Mesenchymal stem cell (in vitro differentiated cells and primary cell): ENCODE measurements at regions not wholly inside any gene's neighbourhood (a gene's known extent, or its start where the extent isn't known, plus 50 kb on each side); places are given as distances from the start of the nearest gene placed in this dataset.

Source experiments
- DNase-seq: peaks from one replicate; pipeline ENCODE4 v3.0.0-alpha.2; 2013
- H2AFZ ChIP-seq: one replicate; pipeline ENCODE4 v1.6.1; 2013; ENCODE audit warnings: low read depth, mild to moderate bottlenecking, control low read depth, inconsistent platforms, low read length, moderate library complexity
- H2AK5ac ChIP-seq: 2 replicates; pipeline ENCODE4 v1.6.1; 2013; ENCODE audit warnings: low read length, moderate library complexity, mild to moderate bottlenecking, inconsistent platforms; ENCODE audit not compliant: severe bottlenecking
- H2BK120ac ChIP-seq: one replicate; pipeline ENCODE4 v1.6.1; 2013; ENCODE audit warnings: low read depth, mild to moderate bottlenecking, inconsistent platforms, low read length, moderate library complexity
- H2BK12ac ChIP-seq, 2 experiments: one replicate each; pipeline ENCODE4 v1.6.1; 2013; ENCODE audit warnings: inconsistent platforms in 2 of 2, low read length in 2 of 2, mild to moderate bottlenecking in 2 of 2, moderate library complexity in 2 of 2, control low read depth in 1 of 2
- H2BK15ac ChIP-seq: one replicate; pipeline ENCODE4 v1.6.1; 2013; ENCODE audit warnings: mild to moderate bottlenecking, low read depth, inconsistent platforms; ENCODE audit not compliant: poor library complexity, severe bottlenecking
- H2BK5ac ChIP-seq: 2 replicates; pipeline ENCODE4 v1.6.1; 2013; ENCODE audit warnings: low read depth, mild to moderate bottlenecking, low read length, control low read depth, inconsistent platforms; ENCODE audit not compliant: poor library complexity, severe bottlenecking
- H3K14ac ChIP-seq, 2 experiments: one replicate each; pipeline ENCODE4 v1.6.1; 2013; ENCODE audit warnings: inconsistent platforms in 2 of 2, low read length in 2 of 2, control low read depth in 1 of 2, mild to moderate bottlenecking in 1 of 2, moderate library complexity in 1 of 2
- H3K18ac ChIP-seq, 2 experiments: one replicate each; pipeline ENCODE4 v1.6.1; 2013; ENCODE audit warnings: inconsistent platforms in 2 of 2, low read length in 2 of 2, control low read depth in 1 of 2, low read depth in 1 of 2, mild to moderate bottlenecking in 1 of 2
- H3K23ac ChIP-seq, 2 experiments: one replicate each; pipeline ENCODE4 v1.6.1; 2013; ENCODE audit warnings: inconsistent platforms in 2 of 2, low read length in 2 of 2, mild to moderate bottlenecking in 2 of 2, moderate library complexity in 2 of 2, control low read depth in 1 of 2
- H3K27ac ChIP-seq: 2 replicates; pipeline ENCODE4 v1.5.1; 2013; ENCODE audit warnings: mild to moderate bottlenecking, moderate library complexity, low read length, control low read depth, inconsistent platforms; ENCODE audit not compliant: poor library complexity, severe bottlenecking
- H3K27me3 ChIP-seq, 2 experiments: 2 replicates each; pipeline versions ENCODE4 v1.6.1 to v1.7.0; 2013; ENCODE audit warnings: low read length in 2 of 2, mild to moderate bottlenecking in 2 of 2, moderate library complexity in 2 of 2, control low read depth in 1 of 2, inconsistent platforms in 1 of 2; ENCODE audit not compliant: control insufficient read depth in 1 of 2, insufficient read depth in 1 of 2
- H3K36me3 ChIP-seq, 2 experiments: 2 replicates each; pipeline versions ENCODE4 v1.6.1 to v1.7.0; 2013; ENCODE audit warnings: low read length in 2 of 2, control low read depth in 1 of 2, inconsistent platforms in 1 of 2, low read depth in 1 of 2, mild to moderate bottlenecking in 1 of 2; ENCODE audit not compliant: insufficient read depth in 2 of 2, control insufficient read depth in 1 of 2
- H3K4ac ChIP-seq, 2 experiments: one replicate each; pipeline ENCODE4 v1.6.1; 2013; ENCODE audit warnings: inconsistent platforms in 2 of 2, low read length in 2 of 2, mild to moderate bottlenecking in 2 of 2, moderate library complexity in 2 of 2, control low read depth in 1 of 2, low read depth in 1 of 2
- H3K4me1 ChIP-seq: 2 replicates; pipeline ENCODE4 v1.6.1; 2013; ENCODE audit warnings: low read depth, low read length, control low read depth; ENCODE audit not compliant: control insufficient read depth, insufficient read depth
- H3K4me2 ChIP-seq: 2 replicates; pipeline ENCODE4 v1.6.1; 2013; ENCODE audit warnings: low read length, mild to moderate bottlenecking, inconsistent platforms; ENCODE audit not compliant: poor library complexity, severe bottlenecking
- H3K4me3 ChIP-seq, 2 experiments: 2 replicates each; pipeline versions ENCODE4 v1.5.1 to v1.7.0; 2013; ENCODE audit warnings: low read length in 2 of 2, mild to moderate bottlenecking in 2 of 2, control low read depth in 1 of 2, low read depth in 1 of 2; ENCODE audit not compliant: insufficient read depth in 1 of 2
- H3K79me1 ChIP-seq: replicated peaks from 2 replicates; pipeline ENCODE4 v1.6.1; 2013; ENCODE audit warnings: mild to moderate bottlenecking, control low read depth, low read length, inconsistent platforms; ENCODE audit not compliant: poor library complexity, severe bottlenecking
- H3K9ac ChIP-seq: 2 replicates; pipeline ENCODE4 v1.7.0; 2013; ENCODE audit warnings: mild to moderate bottlenecking, low read length, moderate library complexity
- H3K9me3 ChIP-seq: 2 replicates; pipeline ENCODE4 v1.7.0; 2013; ENCODE audit warnings: mild to moderate bottlenecking, low read length; ENCODE audit not compliant: control insufficient read depth
- H4K8ac ChIP-seq: one replicate; pipeline ENCODE4 v1.6.1; 2013; ENCODE audit warnings: inconsistent platforms, mild to moderate bottlenecking, low read length, moderate library complexity
- H4K91ac ChIP-seq: one replicate; pipeline ENCODE4 v1.6.1; 2013; ENCODE audit warnings: mild to moderate bottlenecking, low read length, inconsistent platforms
- WGBS: methylation state at CpG from one replicate; pipeline ENCODE4 v1.1.7; 2013; ENCODE audit warnings: mixed read lengths; 5-methylcytosine and 5-hydroxymethylcytosine counted together

DNA sequence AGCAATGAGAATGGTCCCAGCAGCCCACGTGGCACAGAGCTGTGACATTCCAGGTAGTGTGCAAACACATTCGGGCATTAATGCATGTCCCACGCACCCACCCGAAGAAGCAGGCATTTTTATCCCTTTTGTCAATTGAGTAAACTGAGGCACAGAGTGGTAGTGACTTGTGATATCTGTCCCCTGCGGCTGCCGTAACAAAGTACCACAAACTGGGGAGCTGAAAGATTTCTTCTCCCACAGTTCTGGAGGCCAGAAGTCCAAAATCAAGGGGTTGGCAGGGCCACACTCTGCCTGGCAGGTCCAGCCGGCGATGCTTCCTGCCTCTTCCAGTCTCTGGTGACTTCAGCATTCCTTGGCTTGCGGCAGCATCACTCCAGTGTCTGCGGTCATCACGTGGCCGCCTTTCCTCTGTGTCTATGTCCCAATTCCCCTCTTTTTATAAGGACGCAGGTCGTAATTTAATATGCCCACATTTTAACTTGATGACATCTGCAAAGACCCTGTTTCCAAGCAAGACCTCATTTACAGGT is 221.9 kb upstream of the GSE1 start:
- H2BK5ac ChIP-seq: no peak overlapping the region
- peak overlapping the region in 1 of 2 experiments; percentile 23 for H3K4me3 ChIP-seq
- 93% methylated on average over 12 of the region's 14 CpGs for WGBS
- peak overlapping the region; percentile 8 for H2BK15ac ChIP-seq
- H2BK12ac ChIP-seq: peak overlapping the region; percentile 92 to 96
- peak overlapping the region; percentile 87 to 93 for H3K18ac ChIP-seq
- peaks cover 38% of the 10 kb centered on the region for H3K4me1 ChIP-seq
- H3K4ac ChIP-seq: peak overlapping the region; percentile 64 to 81
- peak overlapping the region; percentile 91 for H4K8ac ChIP-seq
- H2BK120ac ChIP-seq: peak overlapping the region; percentile 36
- no peak overlapping the region for H3K23ac ChIP-seq
- no peaks in the 10 kb centered on the region for H3K27me3 ChIP-seq
- H3K9ac ChIP-seq: no peak overlapping the region
- H3K4me2 ChIP-seq: peak overlapping the region; percentile 29
- H3K27ac ChIP-seq: peak overlapping the region; percentile 22
- H3K9me3 ChIP-seq: no peaks in the 10 kb centered on the region
- H2AFZ ChIP-seq: no peak overlapping the region
- no peaks in the 10 kb centered on the region for H3K36me3 ChIP-seq
- peak overlapping the region; percentile 50 for H2AK5ac ChIP-seq
- no peak for DNase-seq
- H4K91ac ChIP-seq: peak overlapping the region; percentile 84
- H3K14ac ChIP-seq: peak overlapping the region in 1 of 2 experiments; percentile 68
- peaks cover 7% of the 10 kb centered on the region for H3K79me1 ChIP-seq

DNA sequence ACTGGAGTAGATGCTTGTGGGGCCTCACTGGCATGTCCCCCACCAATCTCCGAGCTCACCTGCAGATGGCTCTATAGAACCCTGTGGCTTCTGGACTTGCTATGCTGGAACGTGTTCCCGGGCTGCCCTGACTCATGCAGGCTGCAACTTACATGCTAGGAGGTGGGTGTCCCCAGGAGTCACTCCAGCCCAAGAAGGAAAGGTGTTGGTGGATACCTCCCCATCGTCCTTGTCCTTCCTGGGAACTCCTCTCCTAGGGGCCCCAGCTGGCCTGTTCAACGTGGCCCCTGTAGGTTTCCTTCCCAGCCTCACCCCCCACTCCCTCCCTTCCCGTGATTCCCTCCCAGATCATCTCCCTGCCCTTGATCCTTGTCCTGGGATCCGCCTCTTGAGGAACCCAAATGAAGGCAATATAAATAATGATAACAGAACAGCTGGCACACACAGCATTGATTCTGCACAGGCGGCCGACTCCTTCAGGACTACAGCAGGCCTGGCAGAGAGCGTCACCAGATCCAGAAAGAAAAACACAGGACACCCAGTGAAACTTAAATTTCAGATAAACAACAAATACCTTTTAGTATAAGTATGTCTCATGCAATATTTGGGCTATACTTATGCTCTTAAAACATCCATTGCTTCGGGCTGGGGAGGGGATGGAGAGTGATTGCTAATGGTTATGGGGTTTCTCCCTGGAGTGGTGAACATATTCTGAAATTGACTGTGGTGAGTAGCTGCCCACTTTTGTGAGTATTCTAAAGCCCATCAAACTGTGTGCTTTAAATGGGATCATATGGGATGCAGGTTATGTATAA is 221.1 kb upstream of the GSE1 start:
- no peak overlapping the region for H2BK5ac ChIP-seq
- peak overlapping the region in 1 of 2 experiments; percentile 81 for H3K4ac ChIP-seq
- H2AFZ ChIP-seq: no peak overlapping the region
- H3K18ac ChIP-seq: peak overlapping the region; percentile 87
- no peaks in the 10 kb centered on the region for H3K36me3 ChIP-seq
- H3K27ac ChIP-seq: no peak overlapping the region
- WGBS: 85% methylated on average over 10 of the region's 11 CpGs
- peaks cover 5% of the 10 kb centered on the region for H3K79me1 ChIP-seq
- no peak for DNase-seq
- H2BK120ac ChIP-seq: peak overlapping the region; percentile 71
- H3K14ac ChIP-seq: peak overlapping the region in 1 of 2 experiments; percentile 26
- no peak overlapping the region for H3K23ac ChIP-seq
- peak overlapping the region; percentile 27 for H4K8ac ChIP-seq
- no peaks in the 10 kb centered on the region for H3K9me3 ChIP-seq
- H3K9ac ChIP-seq: no peak overlapping the region
- H3K4me1 ChIP-seq: peaks cover 45% of the 10 kb centered on the region
- peak overlapping the region; percentile 92 to 96 for H2BK12ac ChIP-seq
- H4K91ac ChIP-seq: peak overlapping the region; percentile 95
- no peak overlapping the region for H3K4me3 ChIP-seq
- no peaks in the 10 kb centered on the region for H3K27me3 ChIP-seq
- H3K4me2 ChIP-seq: no peak overlapping the region
- peak overlapping the region; percentile 56 for H2AK5ac ChIP-seq
- H2BK15ac ChIP-seq: peak overlapping the region; percentile 44

DNA sequence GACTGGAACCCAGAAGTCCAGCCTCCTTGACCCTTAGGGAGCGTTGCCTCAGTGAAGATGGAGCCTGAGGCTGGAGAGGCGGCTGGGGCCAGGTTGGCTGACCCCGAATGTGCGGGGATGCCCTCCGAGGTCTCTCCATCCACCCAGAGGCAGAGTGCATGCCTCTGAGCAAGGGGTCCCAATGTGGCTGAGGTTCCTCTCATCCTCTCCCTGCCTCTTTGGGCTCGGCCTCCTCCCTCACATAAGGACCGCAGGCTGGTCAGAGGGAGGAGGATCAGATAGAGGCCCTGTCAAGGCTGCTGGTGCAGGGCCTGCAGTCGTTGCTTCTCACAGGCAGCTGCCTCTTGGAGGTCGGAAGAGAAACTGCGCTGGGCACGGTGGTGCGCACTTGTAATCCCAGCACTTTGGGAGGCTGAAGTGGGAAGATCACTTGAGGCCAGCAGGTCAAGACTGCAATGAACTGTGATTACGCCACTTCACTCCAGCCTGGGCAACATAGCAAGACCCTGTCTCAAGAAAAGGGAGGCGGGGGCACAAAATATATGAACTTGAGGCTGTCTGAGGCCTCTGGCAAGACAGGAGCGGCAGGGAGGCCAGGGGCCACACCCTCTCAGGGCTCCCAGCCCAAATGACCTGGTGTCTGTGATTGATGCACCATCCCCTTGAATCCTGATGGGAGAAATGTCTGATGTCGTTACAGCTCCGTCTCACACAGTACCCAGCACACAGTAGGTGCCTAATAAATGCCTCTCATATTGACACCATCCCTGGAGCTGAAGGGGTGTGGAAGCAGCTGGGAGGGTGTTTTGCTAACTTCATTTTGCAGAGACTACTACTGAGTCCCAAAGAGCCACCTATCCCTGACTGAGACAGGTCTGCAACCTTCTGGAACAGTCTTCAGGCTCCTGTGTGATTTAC is 220.1 kb upstream of the GSE1 start:
- H2AK5ac ChIP-seq: peak overlapping the region; percentile 1
- H3K36me3 ChIP-seq: no peaks in the 10 kb centered on the region
- H3K9me3 ChIP-seq: no peaks in the 10 kb centered on the region
- H2BK120ac ChIP-seq: peak overlapping the region; percentile 75
- peak overlapping the region; percentile 98 to 99 for H3K18ac ChIP-seq
- H2BK15ac ChIP-seq: peak overlapping the region; percentile 73
- no peak for DNase-seq
- peak overlapping the region; percentile 86 for H4K8ac ChIP-seq
- H2BK12ac ChIP-seq: peak overlapping the region; percentile 26 to 88
- no peak overlapping the region for H3K4me2 ChIP-seq
- peak overlapping the region; percentile 77 to 85 for H3K4ac ChIP-seq
- H4K91ac ChIP-seq: peak overlapping the region; percentile 83
- no peak overlapping the region for H3K4me3 ChIP-seq
- H3K23ac ChIP-seq: no peak overlapping the region
- H3K79me1 ChIP-seq: peaks cover 3% of the 10 kb centered on the region
- H2BK5ac ChIP-seq: no peak overlapping the region
- H3K27ac ChIP-seq: no peak overlapping the region
- no peak overlapping the region for H3K9ac ChIP-seq
- peaks cover 55% of the 10 kb centered on the region for H3K4me1 ChIP-seq
- H3K14ac ChIP-seq: peak overlapping the region in 1 of 2 experiments; percentile 38
- WGBS: 92% methylated on average over 17 of the region's 17 CpGs
- H2AFZ ChIP-seq: no peak overlapping the region
- H3K27me3 ChIP-seq: no peaks in the 10 kb centered on the region
